ENCODE measurements at regions not wholly inside any gene's neighbourhood (a gene's known extent, or its start where the extent isn't known, plus 50 kb on each side); places are given as distances from the start of the nearest gene placed in this dataset.
"Not testable (repeated sequence)": the region's sequence is repeated elsewhere in the genome, so short reads cannot be mapped to it uniquely, and the experiment has no call there.

- DNase-seq = no peak
Measured at GRCh38 chr3:127438371-127438770, 150.5 kb upstream of the PRR20G start.

GRCh38 chr3:127435299-127435698 lies 147.5 kb upstream of the PRR20G start:
- not testable (repeated sequence) for DNase-seq

GRCh38 chr3:127431066-127431465 lies 143.2 kb upstream of the PRR20G start:
- no peak for DNase-seq

GRCh38 chr3:127428344-127428997 lies 140.6 kb upstream of the PRR20G start:
- DNase-seq = no peak

- DNase-seq = no peak
Measured at GRCh38 chr3:127427666-127428065, 139.8 kb upstream of the PRR20G start.

DNA sequence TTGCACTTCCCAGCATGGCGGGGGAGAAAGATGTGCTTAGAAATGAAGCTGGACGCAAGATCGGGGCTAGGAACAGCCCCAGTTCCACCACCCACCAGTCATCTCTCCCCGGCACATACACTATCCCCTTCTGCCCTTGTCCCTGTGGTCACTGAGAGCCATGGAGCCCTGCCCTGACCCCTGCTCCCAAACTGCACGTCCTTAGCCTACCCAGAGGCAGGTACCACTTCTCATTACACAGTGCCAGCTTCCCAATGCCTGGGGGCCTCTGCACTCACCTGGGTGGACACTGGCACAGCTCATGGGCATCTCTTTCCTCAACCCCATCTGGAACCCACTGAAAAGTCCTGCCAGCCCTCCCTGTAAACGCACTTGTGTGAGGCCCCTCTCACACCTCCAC lies 139.3 kb upstream of the PRR20G start:
- no peak for DNase-seq

- no peak for DNase-seq
Measured at GRCh38 chr3:127426444-127427153, 138.8 kb upstream of the PRR20G start.

GRCh38 chr3:127425505-127426443 lies 137.9 kb upstream of the PRR20G start:
- no peak for DNase-seq

GRCh38 chr3:127424766-127425504 lies 137.1 kb upstream of the PRR20G start:
- DNase-seq = no peak

GRCh38 chr3:127423856-127424765 lies 136.3 kb upstream of the PRR20G start:
- no peak for DNase-seq

GRCh38 chr3:127422663-127423375 lies 135.0 kb upstream of the PRR20G start:
- DNase-seq = no peak

DNA sequence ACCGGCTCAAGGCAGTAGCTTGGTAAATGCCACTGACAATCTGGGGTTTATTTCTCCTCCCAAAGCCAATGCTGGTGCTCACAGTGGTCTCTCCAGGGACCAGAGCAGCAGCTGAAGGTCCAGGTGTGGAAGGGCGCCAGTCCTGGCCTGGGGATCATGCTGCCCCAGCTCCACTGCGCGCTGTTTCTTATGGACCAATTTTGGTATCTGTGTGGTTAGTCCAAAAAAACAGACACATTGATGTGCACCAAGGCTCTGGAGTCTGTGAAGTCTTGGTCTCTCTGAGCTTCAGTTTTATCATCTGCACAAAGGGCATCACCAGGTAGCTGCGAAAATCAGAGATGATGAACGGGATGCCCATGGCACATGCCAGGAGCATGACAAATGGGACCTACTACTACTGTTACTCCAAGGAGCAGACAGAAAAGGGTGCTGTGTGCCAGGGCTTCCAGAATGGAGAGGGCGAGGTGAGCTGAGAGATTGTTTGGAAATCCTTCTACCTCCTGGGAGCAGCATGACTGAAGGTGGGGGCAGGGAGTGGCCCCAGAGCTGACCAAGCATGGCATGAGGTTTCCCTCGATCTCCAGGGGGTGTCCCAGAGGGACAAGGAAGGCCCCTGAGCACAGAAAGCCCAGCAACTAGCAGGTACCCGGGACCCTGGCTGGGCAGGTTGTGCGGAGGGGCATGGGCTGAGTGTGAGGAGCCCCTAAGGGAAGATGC lies 134.3 kb upstream of the PRR20G start:
- DNase-seq = no peak

DNA sequence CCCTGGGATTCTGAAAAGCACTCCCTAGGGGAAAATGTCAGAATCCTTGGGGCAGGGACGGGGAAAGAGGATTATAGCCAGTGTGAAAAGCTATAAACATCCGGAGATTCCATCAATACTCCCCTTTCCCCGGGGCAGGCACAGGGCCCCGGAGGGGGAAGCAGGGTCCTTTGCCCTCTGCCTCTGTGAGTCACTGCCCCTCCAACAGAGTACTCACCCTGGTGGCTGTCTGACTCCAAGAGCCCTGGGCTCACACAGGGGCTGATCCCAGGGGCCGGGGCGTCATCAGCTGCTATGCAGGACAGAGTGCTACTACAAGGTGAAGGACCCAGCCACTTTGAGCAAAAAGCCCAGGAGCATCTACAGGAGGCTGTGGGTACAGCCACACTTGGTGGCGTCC lies 133.0 kb upstream of the PRR20G start:
- no peak for DNase-seq

- no peak for DNase-seq
Measured at GRCh38 chr3:127419641-127420553, 132.1 kb upstream of the PRR20G start.

- DNase-seq = no peak
Measured at GRCh38 chr3:127419182-127419581, 131.3 kb upstream of the PRR20G start.

- no peak for DNase-seq
Measured at GRCh38 chr3:127418560-127419147, 130.8 kb upstream of the PRR20G start.

DNA sequence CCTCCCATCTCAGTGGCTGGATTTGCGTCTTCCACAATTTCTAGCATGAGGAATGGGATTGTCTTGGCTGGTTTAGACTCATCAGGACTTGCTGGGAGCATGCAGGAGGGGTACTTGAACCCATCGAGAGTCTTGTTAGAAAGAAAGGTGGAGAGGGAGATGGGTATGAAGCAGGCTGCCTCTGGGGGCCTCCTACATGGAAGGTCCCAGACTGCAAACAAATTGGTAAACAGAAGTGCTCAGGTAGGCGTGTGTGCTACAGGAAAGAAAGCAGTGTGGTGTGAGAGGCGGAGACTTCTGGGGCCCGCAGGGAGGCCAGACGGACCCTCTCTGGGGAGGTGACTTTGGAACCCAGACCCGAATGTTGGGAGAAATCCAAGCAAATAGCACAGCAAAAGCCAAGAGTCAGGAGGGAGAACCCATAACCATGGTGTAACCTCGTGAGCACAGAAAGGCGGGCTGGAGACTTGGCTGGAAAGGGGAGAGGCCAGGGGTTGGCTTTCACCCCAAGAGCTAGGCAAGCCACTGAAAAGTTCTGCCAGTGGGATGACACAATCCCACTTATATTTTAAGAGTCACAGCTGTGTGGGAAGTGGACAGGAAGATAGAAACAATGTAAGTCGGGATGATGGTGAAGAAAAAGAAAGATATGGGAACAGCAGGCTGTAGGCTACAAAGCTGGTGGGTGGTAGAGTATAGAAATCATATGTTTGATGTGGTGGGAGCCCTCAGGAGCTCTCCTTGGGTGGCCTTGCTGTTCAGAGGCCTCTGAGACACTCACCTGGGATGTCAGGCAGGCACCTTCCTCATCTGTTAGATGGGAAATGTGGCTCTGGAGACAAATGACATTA lies 130.1 kb upstream of the PRR20G start:
- DNase-seq = no peak

GRCh38 chr3:127413871-127414270 lies 126.0 kb upstream of the PRR20G start:
- no peak for DNase-seq
